Bronchial epithelial cell (primary cell): ENCODE measurements at regions not wholly inside any gene's neighbourhood (a gene's known extent, or its start where the extent isn't known, plus 50 kb on each side); places are given as distances from the start of the nearest gene placed in this dataset.
A peak's percentile ranks its signal among the peaks of the same experiment; 100 is the strongest.

Experiments
- DNase-seq: peaks from one replicate; pipeline ENCODE4 v3.0.0-alpha.2; 2010; ENCODE audit warnings: low read depth
- FAIRE-seq: peaks from 2 replicates; lab custom pipeline; 2011; peaks lifted over from hg19 to GRCh38; lab: Jason Lieb, UNC
- H3K27me3 ChIP-seq: 2 replicates; pipeline ENCODE4 v1.5.1; 2011; ENCODE audit warnings: low read length; ENCODE audit not compliant: control insufficient read depth, insufficient read depth
- H3K36me3 ChIP-seq: 2 replicates; pipeline ENCODE4 v1.5.1; 2011; ENCODE audit warnings: low read length; ENCODE audit not compliant: control insufficient read depth, insufficient read depth
- H3K4me3 ChIP-seq: 2 replicates; pipeline ENCODE4 v1.5.1; 2011; ENCODE audit warnings: mild to moderate bottlenecking, low read depth, low read length, control low read depth
- TF ChIP-seq, protein P1 (sequence below): IDR thresholded peaks from 2 replicates; pipeline ENCODE4 v1.5.1; 2011; ENCODE audit warnings: mild to moderate bottlenecking, moderate library complexity, low read length, control low read depth, inconsistent platforms; ENCODE audit not compliant: insufficient read depth, severe bottlenecking

DNA sequence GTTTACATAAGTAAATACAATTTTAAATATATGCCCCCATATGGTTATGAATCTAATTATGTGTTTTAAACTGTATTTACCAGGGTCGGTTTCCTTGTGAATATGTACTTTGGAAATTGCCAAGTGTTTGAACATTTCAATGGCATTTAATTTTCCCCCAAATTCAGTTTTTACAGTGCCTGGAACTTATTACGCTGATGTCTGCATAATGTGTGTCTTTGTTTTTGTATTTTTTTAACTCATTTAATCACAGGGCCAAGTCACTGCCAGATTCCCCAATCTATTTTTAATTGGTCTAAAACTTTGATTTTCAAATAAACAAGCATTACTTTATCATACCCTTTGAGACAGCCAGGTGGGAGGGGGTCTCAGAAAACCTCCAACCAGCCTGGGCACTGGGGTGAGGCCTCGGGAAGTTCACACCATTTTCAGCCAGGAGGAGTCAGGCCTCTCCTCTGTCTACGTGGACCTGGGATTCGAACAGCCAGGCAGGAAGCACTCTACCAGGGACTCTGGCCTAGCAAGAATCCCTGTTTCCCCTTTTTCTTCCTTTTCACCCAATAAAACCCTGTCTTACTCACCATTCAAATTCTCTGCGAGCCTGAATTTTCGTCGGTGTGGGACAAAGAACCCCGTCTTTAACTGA lies 151.5 kb upstream of the COL1A2 start:
- FAIRE-seq (no peak), DNase-seq (no peak)
- H3K36me3 ChIP-seq = no peaks in the 10 kb centered on the region
- H3K4me3 ChIP-seq = no peak overlapping the region
- TF ChIP-seq, protein P1, sequence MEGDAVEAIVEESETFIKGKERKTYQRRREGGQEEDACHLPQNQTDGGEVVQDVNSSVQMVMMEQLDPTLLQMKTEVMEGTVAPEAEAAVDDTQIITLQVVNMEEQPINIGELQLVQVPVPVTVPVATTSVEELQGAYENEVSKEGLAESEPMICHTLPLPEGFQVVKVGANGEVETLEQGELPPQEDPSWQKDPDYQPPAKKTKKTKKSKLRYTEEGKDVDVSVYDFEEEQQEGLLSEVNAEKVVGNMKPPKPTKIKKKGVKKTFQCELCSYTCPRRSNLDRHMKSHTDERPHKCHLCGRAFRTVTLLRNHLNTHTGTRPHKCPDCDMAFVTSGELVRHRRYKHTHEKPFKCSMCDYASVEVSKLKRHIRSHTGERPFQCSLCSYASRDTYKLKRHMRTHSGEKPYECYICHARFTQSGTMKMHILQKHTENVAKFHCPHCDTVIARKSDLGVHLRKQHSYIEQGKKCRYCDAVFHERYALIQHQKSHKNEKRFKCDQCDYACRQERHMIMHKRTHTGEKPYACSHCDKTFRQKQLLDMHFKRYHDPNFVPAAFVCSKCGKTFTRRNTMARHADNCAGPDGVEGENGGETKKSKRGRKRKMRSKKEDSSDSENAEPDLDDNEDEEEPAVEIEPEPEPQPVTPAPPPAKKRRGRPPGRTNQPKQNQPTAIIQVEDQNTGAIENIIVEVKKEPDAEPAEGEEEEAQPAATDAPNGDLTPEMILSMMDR = no peak
- H3K27me3 ChIP-seq = no peaks in the 10 kb centered on the region

DNA sequence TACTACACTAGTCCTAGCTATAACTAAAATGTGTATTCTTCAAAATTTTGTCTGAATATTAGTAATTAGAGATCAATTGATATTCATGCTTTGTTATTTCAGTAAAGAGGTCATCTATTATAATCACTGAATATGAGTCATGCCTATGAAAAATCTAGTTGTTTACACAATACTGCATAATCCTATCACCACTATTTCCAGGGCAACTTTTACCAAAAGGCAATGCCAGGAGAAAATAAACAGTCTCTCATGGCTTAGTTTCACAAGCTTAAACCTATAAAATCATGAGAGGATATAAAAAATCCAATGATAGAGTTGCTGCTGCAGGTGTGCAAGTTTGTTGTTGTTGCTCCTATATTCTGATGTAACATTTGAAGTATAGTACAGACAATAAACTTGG lies 149.9 kb upstream of the COL1A2 start:
- peak; percentile 50 for DNase-seq
- FAIRE-seq = no peak

DNA sequence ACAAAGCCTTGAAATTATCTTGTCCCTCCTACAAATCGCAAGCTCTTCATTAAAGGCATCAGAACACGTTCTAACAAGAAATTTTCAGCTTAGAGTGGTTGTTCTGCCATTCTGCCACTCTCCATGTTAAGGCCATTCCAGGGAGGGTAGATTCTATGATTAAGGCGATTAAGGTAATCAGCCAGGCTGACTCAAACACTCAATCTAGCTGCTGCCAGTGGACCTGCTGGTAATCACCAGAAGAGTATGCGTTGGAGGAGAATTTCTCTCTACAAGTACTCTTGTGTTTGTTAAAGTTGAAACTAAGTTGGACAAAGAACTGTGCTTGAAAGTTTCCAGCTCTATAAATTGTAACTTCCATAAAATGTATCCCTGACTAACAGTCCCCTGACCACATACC lies 149.2 kb upstream of the COL1A2 start:
- Histone ChIP-seq H3K36me3 (no peaks in the 10 kb centered on the region), H3K27me3 (no peaks in the 10 kb centered on the region), H3K4me3 (no peak overlapping the region)
- no peak for FAIRE-seq
- TF ChIP-seq, protein P1 = no peak
- DNase-seq = peak; percentile 40

More for the DNA sequence above, 149.9 kb upstream of the COL1A2 start:
- TF ChIP-seq, protein P1 = no peak
- H3K36me3 ChIP-seq = no peaks in the 10 kb centered on the region
- no peak overlapping the region for H3K4me3 ChIP-seq
- no peaks in the 10 kb centered on the region for H3K27me3 ChIP-seq

DNA sequence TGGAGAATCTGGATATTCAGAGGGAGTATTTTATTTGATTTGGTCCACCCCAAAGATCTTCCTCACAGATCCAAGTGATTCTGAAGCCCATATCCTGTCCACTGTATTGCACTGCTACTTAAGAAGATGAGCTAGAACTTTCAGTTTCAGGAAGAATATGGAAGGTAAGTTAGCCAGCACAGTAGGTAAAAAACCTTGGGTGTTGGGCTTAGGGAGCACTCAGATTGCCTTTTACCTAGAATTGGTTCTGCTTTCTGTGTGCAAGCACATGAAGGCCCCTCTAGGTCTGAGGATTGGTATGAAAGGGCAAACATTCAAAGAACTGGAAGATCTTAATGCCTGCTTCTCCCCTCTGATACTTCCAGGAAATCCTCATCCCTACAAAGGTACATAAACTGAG lies 146.7 kb upstream of the COL1A2 start:
- no peak for FAIRE-seq
- no peak for DNase-seq
- no peak overlapping the region for H3K4me3 ChIP-seq
- H3K36me3 ChIP-seq = no peaks in the 10 kb centered on the region
- TF ChIP-seq, protein P1 = no peak
- no peaks in the 10 kb centered on the region for H3K27me3 ChIP-seq

DNA sequence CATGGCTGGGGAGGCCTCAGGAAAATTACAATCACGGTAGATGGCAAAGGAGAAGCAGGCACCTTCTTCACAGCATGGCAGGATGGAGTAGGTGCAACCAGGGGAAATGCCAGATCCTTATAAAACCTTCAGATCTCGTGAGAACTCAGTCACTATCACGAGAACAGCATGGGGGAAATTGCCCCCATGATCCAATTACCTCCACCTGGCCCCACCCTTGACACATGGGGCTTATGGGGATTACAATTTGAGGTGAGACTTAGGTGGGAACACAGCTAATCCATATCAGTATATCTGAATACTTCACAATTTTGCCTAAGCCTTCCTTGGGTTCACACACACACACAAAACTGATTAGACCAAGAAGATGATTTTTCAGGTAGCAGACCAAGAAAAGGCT lies 145.1 kb upstream of the COL1A2 start:
- FAIRE-seq = no peak
- H3K36me3 ChIP-seq = no peaks in the 10 kb centered on the region
- DNase-seq = no peak
- TF ChIP-seq, protein P1 = no peak
- no peak overlapping the region for H3K4me3 ChIP-seq
- H3K27me3 ChIP-seq = no peaks in the 10 kb centered on the region

DNA sequence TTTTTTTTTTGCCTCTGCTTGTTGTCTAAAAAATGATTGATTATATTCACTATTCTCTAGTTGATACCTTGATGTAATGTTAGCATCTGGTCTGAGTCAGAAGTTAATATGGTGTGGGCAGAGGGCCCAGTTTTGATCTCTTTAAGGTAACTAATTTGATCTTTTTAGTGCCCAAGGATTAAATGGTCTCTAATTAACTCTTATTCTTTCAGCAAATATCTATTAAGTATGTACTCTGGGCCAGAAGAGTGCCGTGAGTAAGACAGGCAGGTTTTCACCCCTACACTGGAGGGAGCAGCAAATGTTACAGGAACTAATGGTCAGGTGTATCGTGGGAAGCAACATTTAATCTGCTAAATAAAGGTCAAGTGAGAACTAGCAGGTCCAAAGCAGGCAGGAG lies 144.6 kb upstream of the COL1A2 start:
- Histone ChIP-seq H3K36me3 (no peaks in the 10 kb centered on the region), H3K27me3 (no peaks in the 10 kb centered on the region), H3K4me3 (no peak overlapping the region)
- TF ChIP-seq, protein P1 = no peak
- FAIRE-seq = no peak
- no peak for DNase-seq
